NCI-H2196 (cell line): ENCODE measurements at regions not wholly inside any gene's neighbourhood (a gene's known extent, or its start where the extent isn't known, plus 50 kb on each side); places are given as distances from the start of the nearest gene placed in this dataset.

Experiments
- DNase-seq: peaks from one replicate; lab custom pipeline; 2025; ENCODE audit not compliant: unreplicated experiment; lab: John Stamatoyannopoulos, UW

DNA sequence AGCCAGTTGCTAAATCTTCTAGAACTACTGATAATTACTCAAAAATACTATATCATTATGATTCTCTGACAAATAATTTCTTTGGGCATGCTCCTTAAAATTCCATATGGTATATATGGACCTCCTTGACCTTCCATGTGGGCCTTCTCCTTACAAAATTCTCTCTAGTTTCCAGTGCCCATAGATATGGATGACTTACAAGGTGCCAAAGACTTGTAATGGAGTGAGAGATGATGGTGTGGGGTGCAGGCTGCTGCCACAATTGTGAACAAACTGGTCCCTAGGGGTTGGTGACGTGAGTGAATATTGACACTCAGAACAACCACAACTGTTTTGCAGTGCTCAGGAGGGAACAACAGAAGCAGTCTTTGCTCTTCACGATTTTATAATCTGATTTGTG, 378.9 kb downstream of the SNAPC1 start:
- no peak for DNase-seq

GRCh38 chr14:62143245-62143644, 381.0 kb downstream of the SNAPC1 start:
- no peak for DNase-seq

DNA sequence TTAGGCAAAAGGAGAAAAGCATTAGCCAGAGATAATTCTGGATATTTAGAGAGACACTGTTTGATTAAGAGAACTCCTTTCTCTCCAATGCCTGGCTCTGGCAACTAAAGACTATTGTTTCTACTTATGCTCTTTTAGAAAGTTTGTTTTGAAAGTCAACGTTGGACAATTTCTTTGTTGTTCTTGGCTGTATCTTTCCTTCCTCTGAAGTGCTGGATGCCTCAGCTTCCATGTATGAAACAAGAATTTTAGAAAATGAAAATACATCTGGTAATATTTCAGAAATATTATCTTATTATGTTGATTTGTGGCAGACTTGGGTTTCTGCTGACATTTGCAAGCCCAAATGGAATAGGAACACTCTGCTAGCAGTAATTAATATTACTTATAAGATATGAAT, 382.6 kb downstream of the SNAPC1 start:
- no peak for DNase-seq

DNA sequence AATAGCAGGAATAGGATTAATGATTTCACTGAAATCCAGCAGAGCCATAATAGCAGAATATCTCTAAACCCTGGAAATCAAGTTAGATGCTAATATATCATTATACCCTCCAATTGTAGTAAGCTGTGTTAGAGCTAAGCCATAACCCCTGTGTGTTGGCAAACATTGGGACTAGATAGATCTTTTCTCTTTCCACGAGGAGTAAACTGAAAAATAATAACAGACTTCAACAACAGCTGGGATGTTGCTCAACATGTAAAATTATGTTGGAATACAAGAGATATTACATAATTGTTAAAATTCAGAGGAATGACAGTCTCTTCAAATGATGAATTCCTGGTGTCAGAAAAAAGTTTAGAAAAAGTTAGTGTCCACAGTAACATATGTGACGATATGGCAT, 383.8 kb downstream of the SNAPC1 start:
- DNase-seq = no peak

GRCh38 chr14:62156052-62156451, 393.8 kb downstream of the SNAPC1 start:
- DNase-seq = no peak

GRCh38 chr14:62158779-62159178, 396.6 kb downstream of the SNAPC1 start:
- no peak for DNase-seq

DNA sequence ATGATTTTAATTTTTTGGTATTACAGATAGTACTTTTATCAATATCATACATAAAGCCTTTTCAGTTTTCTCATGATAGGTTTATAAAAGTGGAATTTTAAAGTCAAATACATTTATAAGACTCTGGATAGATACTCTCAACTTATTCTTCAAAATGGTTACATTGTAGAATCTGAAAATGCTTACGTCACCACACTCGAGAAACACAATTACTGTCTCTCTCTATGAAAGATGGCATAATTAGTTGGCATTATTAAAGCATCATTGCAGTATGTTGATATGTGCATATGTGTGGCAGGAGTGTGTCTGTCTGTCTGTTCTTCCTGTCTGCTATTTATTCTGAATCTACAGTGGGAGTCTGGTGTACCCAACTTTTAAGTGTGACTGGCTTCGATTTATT, 397.1 kb downstream of the SNAPC1 start:
- DNase-seq = no peak

DNA sequence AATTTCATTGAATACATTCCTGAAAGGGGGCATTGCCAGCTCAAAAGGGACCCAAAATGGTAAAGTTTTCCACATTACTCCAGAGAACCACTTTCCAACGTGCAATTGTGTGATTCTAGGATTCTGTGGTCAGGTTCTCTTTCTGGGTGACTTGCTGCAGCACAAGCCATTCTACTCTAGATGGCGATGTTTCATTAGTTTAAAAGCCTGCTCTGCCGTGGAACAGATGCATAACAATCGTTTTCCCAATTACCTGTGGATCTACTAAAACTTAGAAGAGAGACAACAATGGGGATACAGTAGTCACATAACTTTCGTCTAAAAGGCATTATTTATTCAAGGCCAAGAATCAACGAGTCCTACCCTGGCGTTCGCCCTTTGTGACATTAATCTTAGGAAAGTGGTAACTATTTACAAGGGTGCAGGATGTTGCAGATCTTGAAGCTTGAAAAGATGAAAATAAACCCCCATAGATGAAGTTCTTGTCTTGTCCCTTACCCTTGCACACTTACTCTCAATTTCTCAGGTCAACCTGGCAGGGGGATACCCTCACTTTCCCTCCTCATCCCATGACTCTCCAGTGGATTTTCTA, 400.9 kb downstream of the SNAPC1 start:
- peak; percentile 69 for DNase-seq

- no peak for DNase-seq
Observed at GRCh38 chr14:62168564-62169155, 406.4 kb downstream of the SNAPC1 start.

DNA sequence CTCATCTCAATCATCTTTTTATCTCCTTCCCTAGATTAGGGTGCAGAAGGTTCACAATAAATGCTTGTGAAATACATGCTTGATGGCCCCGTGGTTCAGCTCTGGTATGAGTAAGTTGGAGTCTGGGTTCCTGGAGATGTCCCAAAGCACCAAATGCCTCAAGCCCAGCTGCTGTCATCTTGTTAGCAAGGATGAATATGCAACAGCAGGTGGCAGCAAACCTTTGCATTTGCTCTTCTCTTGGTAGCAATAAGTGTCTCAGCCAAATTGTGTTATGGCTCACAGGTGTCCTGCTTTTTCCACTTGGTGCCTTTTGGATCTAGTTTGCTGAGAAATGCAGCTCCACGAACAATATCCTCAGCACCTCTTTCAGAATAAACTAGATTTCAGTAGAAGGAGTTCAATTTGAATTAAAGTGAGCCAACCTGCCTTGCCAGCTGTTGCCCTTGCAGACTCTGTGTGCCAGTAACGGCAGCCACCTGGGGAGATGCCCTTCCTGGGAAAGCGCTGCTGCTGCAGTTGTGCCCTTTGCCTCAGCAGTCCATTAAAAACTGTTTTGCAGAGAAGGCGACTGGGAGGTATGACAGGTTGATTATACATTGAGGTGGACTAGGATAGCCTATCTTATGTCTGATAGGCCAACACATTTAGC, 417.3 kb downstream of the SNAPC1 start:
- DNase-seq = peak; percentile 79

DNA sequence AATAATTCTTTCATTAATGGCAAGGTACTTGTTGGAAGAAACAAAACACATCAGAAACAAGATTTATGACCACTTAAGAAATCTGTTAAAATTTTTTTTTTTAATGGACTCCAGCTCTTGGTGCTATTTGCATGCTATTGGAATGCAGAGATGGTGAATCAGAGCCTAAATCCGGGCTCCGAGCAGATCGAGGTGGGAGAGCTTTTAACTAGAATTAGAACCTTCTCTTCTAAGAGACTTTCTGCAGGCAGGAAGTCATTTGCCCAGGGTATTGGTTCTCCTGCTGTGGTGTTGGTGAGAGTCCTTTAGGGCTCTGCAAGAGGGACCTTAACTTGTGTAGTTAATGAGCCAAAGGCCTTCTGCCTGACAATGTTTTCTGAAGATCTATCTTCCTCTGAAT, 419.4 kb downstream of the SNAPC1 start:
- no peak for DNase-seq

GRCh38 chr14:62185078-62185477, 422.9 kb downstream of the SNAPC1 start:
- DNase-seq = no peak

DNA sequence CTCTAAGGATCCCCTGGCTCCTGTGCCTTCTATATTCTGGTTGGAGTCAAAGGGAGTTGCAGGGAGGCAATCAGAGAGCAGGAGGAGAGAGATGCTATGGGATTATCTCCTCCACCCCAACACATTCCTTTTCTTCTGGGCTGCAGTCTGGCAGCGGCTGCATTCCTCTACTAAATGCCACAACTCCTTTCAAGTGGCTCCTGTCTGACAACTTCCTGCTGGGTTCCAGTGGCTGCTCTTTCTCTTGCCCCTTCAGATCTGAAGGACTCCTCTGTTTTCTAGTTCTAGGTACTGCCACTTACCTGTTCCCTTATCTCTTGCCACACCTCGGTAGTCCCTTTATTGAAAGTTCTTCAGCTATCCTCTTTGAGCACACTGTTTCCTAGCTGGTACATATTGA, 425.0 kb downstream of the SNAPC1 start:
- DNase-seq = no peak

- DNase-seq = peak; percentile 4
Observed at GRCh38 chr14:62189698-62190097, 427.5 kb downstream of the SNAPC1 start.

- DNase-seq = no peak
Observed at GRCh38 chr14:62206456-62206855, 444.2 kb downstream of the SNAPC1 start.

GRCh38 chr14:62209287-62209899, 447.2 kb downstream of the SNAPC1 start:
- DNase-seq = no peak

GRCh38 chr14:62213516-62213915, 451.3 kb downstream of the SNAPC1 start:
- peak; percentile 32 for DNase-seq

- DNase-seq = no peak
Observed at GRCh38 chr14:62216121-62216520, 453.9 kb downstream of the SNAPC1 start.

- no peak for DNase-seq
Observed at GRCh38 chr14:62234849-62235248, 472.6 kb downstream of the SNAPC1 start.

DNA sequence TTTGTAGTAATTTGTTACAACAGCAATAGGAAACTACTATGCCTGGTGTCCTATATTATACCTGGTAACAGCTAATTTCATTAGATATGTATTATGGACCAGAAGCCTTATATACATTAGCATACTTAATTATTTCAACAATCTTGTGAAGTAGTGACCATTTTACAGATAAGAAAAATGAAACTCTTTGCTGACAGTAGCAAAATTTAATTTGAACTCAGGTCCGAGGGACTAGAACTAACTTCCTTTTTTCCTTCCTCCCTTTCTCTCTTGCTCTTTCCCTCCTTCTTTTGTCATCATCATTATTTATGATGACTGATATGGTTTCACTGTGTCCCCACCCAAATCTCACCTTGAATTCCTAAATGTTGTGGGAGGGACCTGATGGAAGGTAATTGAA, 482.0 kb downstream of the SNAPC1 start:
- no peak for DNase-seq

DNA sequence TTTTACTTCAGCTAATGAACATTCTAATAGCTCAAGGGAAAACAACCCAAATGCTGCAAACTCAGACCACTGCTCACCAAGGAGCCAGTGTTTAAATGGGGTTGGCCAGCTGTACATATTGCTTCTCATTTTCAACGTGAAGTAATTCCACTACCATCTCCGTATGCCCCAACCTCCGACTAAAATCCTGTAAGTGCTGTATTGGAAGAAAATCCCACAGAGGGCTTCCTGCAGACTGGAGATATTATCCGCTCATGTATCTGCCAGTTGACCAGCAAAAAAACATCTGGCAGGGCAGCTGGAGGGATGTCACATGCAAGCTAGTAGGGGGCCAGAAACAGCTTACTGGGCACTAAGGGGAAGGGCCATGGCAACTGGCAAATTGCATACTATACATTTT, 485.0 kb downstream of the SNAPC1 start:
- DNase-seq = no peak

GRCh38 chr14:62251237-62251636, 489.0 kb downstream of the SNAPC1 start:
- no peak for DNase-seq
